ENCODE measurements at regions not wholly inside any gene's neighbourhood (a gene's known extent, or its start where the extent isn't known, plus 50 kb on each side); places are given as distances from the start of the nearest gene placed in this dataset.

GRCh38 chr4:121555315-121556107, 141.3 kb downstream of the ANXA5 start:
- no peak overlapping the region for H2AFZ ChIP-seq (ENCODE audit: insufficient read depth, low read depth, low read length, poor library complexity, severe bottlenecking)
- peaks cover 0 to under 1% of the 10 kb centered on the region in 2 donors for H3K9me3 ChIP-seq (replicated peaks in 1 of 2; ENCODE audit: control insufficient read depth in 1 of 2, insufficient read depth in 1 of 2, low read length in 2 of 2)
- DNase-seq, result no peak
- no peak overlapping the region for H3K4me2 ChIP-seq (replicated peaks; ENCODE audit: extremely low read depth, low read length, poor library complexity, severe bottlenecking)
- H3K4me1 ChIP-seq (ENCODE audit: control insufficient read depth in 1 of 2, insufficient read depth in 2 of 2, low read length in 2 of 2), result no peaks in the 10 kb centered on the region
- Mint-ChIP-seq H3K36me3 (no peaks in the 10 kb centered on the region), H3K9me3 (peaks cover 0 to 4% (median 0%) of the 10 kb centered on the region in 7 donors), H3K27ac (no peak overlapping the region), H3K4me3 (no peak overlapping the region), H3K27me3 (ENCODE audit: low read depth in 3 of 3) (peaks cover 0 to 2% (median 0%) of the 10 kb centered on the region in 3 donors), H3K4me1 (no peaks in the 10 kb centered on the region)
- H3K9ac ChIP-seq (ENCODE audit: insufficient read depth, low read length, poor library complexity, severe bottlenecking), result no peak overlapping the region
- no peaks in the 10 kb centered on the region for H3K79me2 ChIP-seq (ENCODE audit: insufficient read depth, low read length)
- H3K27me3 ChIP-seq (ENCODE audit: control insufficient read depth in 2 of 2, insufficient read depth in 2 of 2, low read length in 2 of 2), result no peaks in the 10 kb centered on the region
- no CpG with 5 or more reads among the region's 4 CpGs for WGBS (ENCODE audit: insufficient coverage)
- H4K20me1 ChIP-seq (ENCODE audit: insufficient read depth, low read length), result no peaks in the 10 kb centered on the region
- no peak overlapping the region for H3K27ac ChIP-seq (ENCODE audit: low read depth in 1 of 2, low read length in 2 of 2)
- no peak overlapping the region for H3K4me3 ChIP-seq (replicated peaks in 1 of 3; ENCODE audit: low read depth in 2 of 3, low read length in 3 of 3)
- H3K36me3 ChIP-seq (replicated peaks in 1 of 2; ENCODE audit: control insufficient read depth in 1 of 2, insufficient read depth in 2 of 2, low read length in 2 of 2), result no peaks in the 10 kb centered on the region
- no peak for TF ChIP-seq CTCF (IDR thresholded peaks at IDR 0.05)
- intact Hi-C loops (cut with micrococcal nuclease), result no loop called here

- Mint-ChIP-seq H3K27me3 (ENCODE audit: low read depth in 3 of 3) (peaks cover 0 to 2% (median 0%) of the 10 kb centered on the region in 3 donors), H3K9me3 (peaks cover 0 to 10% (median 3%) of the 10 kb centered on the region in 7 donors), H3K4me1 (no peaks in the 10 kb centered on the region), H3K36me3 (no peaks in the 10 kb centered on the region), H3K27ac (no peak overlapping the region), H3K4me3 (no peak overlapping the region)
- H3K27me3 ChIP-seq (ENCODE audit: control insufficient read depth in 2 of 2, insufficient read depth in 2 of 2, low read length in 2 of 2), result no peaks in the 10 kb centered on the region
- H3K4me3 ChIP-seq (replicated peaks in 1 of 3; ENCODE audit: low read depth in 2 of 3, low read length in 3 of 3), result no peak overlapping the region
- intact Hi-C loops (cut with micrococcal nuclease), result no loop called here
- H3K9ac ChIP-seq (ENCODE audit: insufficient read depth, low read length, poor library complexity, severe bottlenecking), result no peak overlapping the region
- no peaks in the 10 kb centered on the region for H3K79me2 ChIP-seq (ENCODE audit: insufficient read depth, low read length)
- H2AFZ ChIP-seq (ENCODE audit: insufficient read depth, low read depth, low read length, poor library complexity, severe bottlenecking), result no peak overlapping the region
- no peak overlapping the region for H3K4me2 ChIP-seq (replicated peaks; ENCODE audit: extremely low read depth, low read length, poor library complexity, severe bottlenecking)
- DNase-seq, result no peak
- no peak for TF ChIP-seq CTCF (IDR thresholded peaks at IDR 0.05)
- no CpG with 5 or more reads among the region's 4 CpGs for WGBS (ENCODE audit: insufficient coverage)
- H4K20me1 ChIP-seq (ENCODE audit: insufficient read depth, low read length), result no peaks in the 10 kb centered on the region
- peaks cover 0 to 7% of the 10 kb centered on the region in 2 donors for H3K9me3 ChIP-seq (replicated peaks in 1 of 2; ENCODE audit: control insufficient read depth in 1 of 2, insufficient read depth in 1 of 2, low read length in 2 of 2)
- H3K36me3 ChIP-seq (replicated peaks in 1 of 2; ENCODE audit: control insufficient read depth in 1 of 2, insufficient read depth in 2 of 2, low read length in 2 of 2), result no peaks in the 10 kb centered on the region
- H3K4me1 ChIP-seq (ENCODE audit: control insufficient read depth in 1 of 2, insufficient read depth in 2 of 2, low read length in 2 of 2), result no peaks in the 10 kb centered on the region
- no peak overlapping the region for H3K27ac ChIP-seq (ENCODE audit: low read depth in 1 of 2, low read length in 2 of 2)
Measured at GRCh38 chr4:121554382-121554781, 142.4 kb downstream of the ANXA5 start.

Data from CD14-positive monocyte (primary cell).